Frontal cortex (tissue), 3 donors: ENCODE measurements at regions not wholly inside any gene's neighbourhood (a gene's known extent, or its start where the extent isn't known, plus 50 kb on each side); places are given as distances from the start of the nearest gene placed in this dataset.
"Not testable (repeated sequence)": the region's sequence is repeated elsewhere in the genome, so short reads cannot be mapped to it uniquely, and the experiment has no call there.

Experiments used
- DNase-seq, 2 donors: peaks; one replicate each; pipeline ENCODE4 v3.0.0; 2012; ENCODE audit warnings: low spot score in 2 of 2
- FAIRE-seq: peaks from 2 replicates; lab custom pipeline; 2012; peaks lifted over from hg19 to GRCh38; lab: Jason Lieb, UNC
- donor health status: control.
- donor health status: control.
- donor health status: control.

- DNase-seq (no peak), FAIRE-seq (no peak)
These were observed 56.0 kb upstream of the MID1 start for GRCh38 chrX:10676235-10676957.

- FAIRE-seq (no peak), DNase-seq (no peak)
These were observed 57.1 kb upstream of the MID1 start for GRCh38 chrX:10677490-10677889.

DNA sequence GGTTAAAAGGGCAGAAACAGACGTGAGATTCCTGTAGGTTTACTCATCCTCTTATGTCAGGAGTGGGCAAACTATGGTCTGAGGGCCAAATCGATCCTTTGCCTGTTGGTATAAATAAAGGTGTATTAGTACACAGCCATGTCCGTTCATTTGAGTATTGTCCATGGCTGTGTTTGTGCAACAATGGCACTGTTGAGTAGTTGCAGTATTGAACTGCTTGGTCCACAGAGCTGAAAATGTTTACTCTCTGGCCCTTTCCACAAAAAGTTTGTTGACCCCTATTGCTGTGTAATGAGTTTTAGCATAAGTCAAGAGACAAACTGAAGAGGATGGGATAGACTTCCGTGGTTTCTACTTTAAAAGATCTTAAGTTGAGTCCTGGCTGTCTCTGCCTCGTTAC lies 59.0 kb upstream of the MID1 start:
- FAIRE-seq (no peak), DNase-seq (no peak)

GRCh38 chrX:10681167-10681566 lies 60.8 kb upstream of the MID1 start:
- FAIRE-seq = no peak

DNA sequence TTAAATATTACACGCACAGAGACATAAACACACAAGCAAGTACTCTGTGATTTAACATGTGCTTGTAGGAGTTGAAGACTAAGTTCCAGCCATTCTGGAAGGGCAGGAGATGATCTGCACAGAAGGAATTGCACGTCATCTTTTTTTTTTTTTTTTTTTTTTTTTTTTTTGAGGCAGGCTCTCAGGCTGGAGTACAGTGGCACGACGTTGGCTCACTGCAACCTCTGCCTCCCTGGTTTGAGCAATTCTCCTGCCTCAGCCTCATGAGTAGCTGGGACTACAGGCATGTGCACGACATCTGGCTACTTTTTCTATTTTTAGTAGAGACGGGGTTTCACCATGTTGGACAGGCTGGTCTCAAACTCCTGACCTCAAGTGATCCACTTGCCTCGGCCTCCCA lies 63.2 kb upstream of the MID1 start:
- not testable (repeated sequence) for DNase-seq, FAIRE-seq

More at GRCh38 chrX:10681167-10681566, 60.8 kb upstream of the MID1 start:
- DNase-seq = no peak

- DNase-seq (no peak), FAIRE-seq (no peak)
These were observed 65.7 kb upstream of the MID1 start for GRCh38 chrX:10685923-10686595.

- not testable (repeated sequence) for FAIRE-seq, DNase-seq
These were observed 71.4 kb upstream of the MID1 start for GRCh38 chrX:10691751-10692150.

GRCh38 chrX:10697616-10698317 lies 77.4 kb upstream of the MID1 start:
- no peak for FAIRE-seq
- DNase-seq = no peak

- DNase-seq = no peak
- no peak for FAIRE-seq
These were observed 77.9 kb upstream of the MID1 start for GRCh38 chrX:10698318-10698640.

GRCh38 chrX:10702031-10702430 lies 81.6 kb upstream of the MID1 start:
- no peak for FAIRE-seq
- no peak for DNase-seq

GRCh38 chrX:10706342-10706741 lies 86.0 kb upstream of the MID1 start:
- DNase-seq, FAIRE-seq: not testable (repeated sequence)

DNA sequence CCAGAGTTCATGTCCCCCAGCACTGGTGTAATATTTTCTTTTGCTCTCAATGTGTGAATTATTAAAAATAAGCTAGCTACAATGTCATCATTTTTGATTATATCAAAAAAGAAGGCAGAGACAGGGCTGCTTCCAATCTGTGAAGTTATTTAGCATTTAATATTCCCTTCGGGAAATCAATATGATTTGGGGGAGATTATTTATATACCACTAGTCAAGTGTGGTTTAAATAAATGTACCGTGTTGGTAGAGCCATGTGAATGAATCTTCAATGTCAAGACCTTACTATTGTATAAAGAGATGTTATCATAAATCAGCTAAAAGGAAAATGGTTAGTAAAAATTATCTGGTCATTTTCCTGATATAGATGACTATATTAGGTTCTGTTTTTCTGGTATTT lies 87.4 kb upstream of the MID1 start:
- FAIRE-seq (no peak), DNase-seq (no peak)

DNA sequence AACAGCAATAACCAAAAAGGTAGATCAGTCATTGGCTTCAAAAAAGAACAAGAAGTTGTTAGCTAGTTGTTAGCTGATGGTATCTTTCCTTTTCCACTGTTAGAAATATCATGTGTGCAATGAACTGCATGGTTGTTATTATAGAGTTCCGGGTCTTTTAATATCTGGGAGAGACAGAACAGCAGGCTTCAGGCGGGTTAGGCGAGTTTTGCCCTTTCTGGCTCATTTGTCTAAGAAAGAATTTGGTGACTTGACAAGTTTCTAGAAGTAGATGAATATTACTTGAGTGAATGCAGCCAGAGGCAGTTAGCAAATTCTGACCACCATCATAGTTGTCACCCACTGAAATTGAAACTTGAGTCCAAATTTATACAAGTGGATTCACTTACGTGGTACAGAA lies 88.9 kb upstream of the MID1 start:
- FAIRE-seq = no peak

DNA sequence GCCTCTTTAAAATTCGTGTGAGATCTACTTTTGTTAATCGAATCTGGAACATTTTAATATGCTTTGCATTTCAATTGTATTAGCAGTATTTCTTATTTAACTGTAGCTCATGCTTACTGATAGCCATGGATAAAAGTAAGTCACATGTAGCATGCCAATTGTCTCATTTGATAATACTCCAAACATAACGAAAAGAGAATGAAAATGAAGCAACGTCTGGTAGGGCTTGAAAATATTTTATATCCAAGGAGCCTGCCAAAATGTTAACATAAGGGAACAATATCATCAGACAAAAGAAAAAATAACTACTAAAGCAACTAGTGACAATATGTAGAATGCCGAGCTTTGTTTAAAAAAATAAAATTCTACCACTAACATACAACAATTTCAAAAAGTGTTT lies 94.1 kb upstream of the MID1 start:
- DNase-seq (no peak), FAIRE-seq (no peak)

More for the DNA sequence above, 88.9 kb upstream of the MID1 start:
- no peak for DNase-seq

GRCh38 chrX:10722851-10723250 lies 102.5 kb upstream of the MID1 start:
- peak; percentile 28 for FAIRE-seq
- peak; percentile 26 to 30 for DNase-seq

GRCh38 chrX:10725071-10725470 lies 104.7 kb upstream of the MID1 start:
- FAIRE-seq = no peak

DNA sequence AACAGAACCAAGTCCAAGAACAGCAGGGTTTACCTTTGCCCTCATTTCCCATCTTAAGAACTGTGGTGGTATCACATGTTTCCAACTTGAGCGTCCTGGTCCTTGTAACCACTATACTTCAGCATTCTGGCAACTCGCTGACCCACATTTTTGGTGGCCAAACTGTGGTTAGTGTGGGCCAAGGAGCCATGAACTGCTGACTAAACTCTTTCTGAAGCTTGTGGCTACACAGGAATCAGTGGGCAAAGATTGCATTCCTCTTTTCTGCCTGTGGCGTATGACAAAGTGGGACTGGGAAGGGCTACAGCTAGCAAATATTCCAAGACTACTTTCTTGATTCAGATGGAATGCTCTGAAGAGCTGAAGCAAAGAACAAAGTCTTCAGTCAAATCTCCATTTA lies 106.3 kb upstream of the MID1 start:
- FAIRE-seq (no peak), DNase-seq (no peak)

More at GRCh38 chrX:10725071-10725470, 104.7 kb upstream of the MID1 start:
- DNase-seq = no peak

- FAIRE-seq (no peak), DNase-seq (no peak)
These were observed 108.5 kb upstream of the MID1 start for GRCh38 chrX:10728806-10729389.

GRCh38 chrX:10739426-10739825 lies 119.0 kb upstream of the MID1 start:
- DNase-seq (no peak), FAIRE-seq (no peak)

- FAIRE-seq (no peak), DNase-seq (no peak)
These were observed 120.6 kb upstream of the MID1 start for GRCh38 chrX:10741003-10741402.

DNA sequence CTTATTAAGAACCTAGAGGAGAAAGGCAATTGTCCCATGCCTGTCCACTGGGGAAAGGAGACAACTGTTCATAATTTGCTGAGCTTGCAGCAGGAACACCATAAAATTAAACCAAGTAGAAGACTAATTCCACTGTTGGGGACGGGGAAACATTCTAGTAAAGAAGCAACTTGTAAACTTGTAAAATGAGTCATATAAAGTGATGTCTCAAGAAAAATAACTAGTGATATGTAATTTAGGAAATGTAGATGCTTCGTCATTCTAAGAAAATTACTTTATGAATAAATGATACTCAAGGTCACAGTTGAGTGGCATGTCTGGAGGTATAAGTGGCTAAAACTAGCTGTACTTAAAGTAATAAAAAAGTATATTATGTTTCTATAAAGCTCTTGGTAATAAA lies 121.2 kb upstream of the MID1 start:
- DNase-seq (no peak), FAIRE-seq (no peak)
